ENCODE measurements at regions not wholly inside any gene's neighbourhood (a gene's known extent, or its start where the extent isn't known, plus 50 kb on each side); places are given as distances from the start of the nearest gene placed in this dataset.
"Not testable (repeated sequence)": the region's sequence is repeated elsewhere in the genome, so short reads cannot be mapped to it uniquely, and the experiment has no call there.

GRCh38 chr1:166657228-166657627, 182.0 kb upstream of the POGK start:
- H3K27ac Mint-ChIP-seq; H3K4me3 Mint-ChIP-seq; DNase-seq; H3K27me3 Mint-ChIP-seq; H3K36me3 Mint-ChIP-seq (ENCODE audit: low read depth); H3K4me1 Mint-ChIP-seq; H3K9me3 Mint-ChIP-seq; CTCF ChIA-PET; POLR2A ChIA-PET: not testable (repeated sequence)

GRCh38 chr1:166666790-166667189, 172.5 kb upstream of the POGK start:
- CTCF ChIA-PET; H3K9me3 Mint-ChIP-seq; H3K4me3 Mint-ChIP-seq; H3K4me1 Mint-ChIP-seq; H3K36me3 Mint-ChIP-seq (ENCODE audit: low read depth); DNase-seq; H3K27me3 Mint-ChIP-seq; H3K27ac Mint-ChIP-seq; POLR2A ChIA-PET: not testable (repeated sequence)

- H3K27ac Mint-ChIP-seq; H3K4me3 Mint-ChIP-seq; DNase-seq; POLR2A ChIA-PET; H3K27me3 Mint-ChIP-seq; H3K36me3 Mint-ChIP-seq (ENCODE audit: low read depth); H3K4me1 Mint-ChIP-seq; CTCF ChIA-PET; H3K9me3 Mint-ChIP-seq: not testable (repeated sequence)
Measured at GRCh38 chr1:166667600-166667999, 171.7 kb upstream of the POGK start.

- H3K9me3 Mint-ChIP-seq = no peaks in the 10 kb centered on the region
- no peaks in the 10 kb centered on the region for H3K36me3 Mint-ChIP-seq (ENCODE audit: low read depth)
- H3K27me3 Mint-ChIP-seq = no peaks in the 10 kb centered on the region
- ChIA-PET CTCF (no interaction called here), POLR2A (no interaction called here)
- DNase-seq = no peak
- peaks cover 7% of the 10 kb centered on the region for H3K4me1 Mint-ChIP-seq
- no peak overlapping the region for H3K27ac Mint-ChIP-seq
- H3K4me3 Mint-ChIP-seq = no peak overlapping the region
Measured at GRCh38 chr1:166671627-166672026, 167.6 kb upstream of the POGK start.

DNA sequence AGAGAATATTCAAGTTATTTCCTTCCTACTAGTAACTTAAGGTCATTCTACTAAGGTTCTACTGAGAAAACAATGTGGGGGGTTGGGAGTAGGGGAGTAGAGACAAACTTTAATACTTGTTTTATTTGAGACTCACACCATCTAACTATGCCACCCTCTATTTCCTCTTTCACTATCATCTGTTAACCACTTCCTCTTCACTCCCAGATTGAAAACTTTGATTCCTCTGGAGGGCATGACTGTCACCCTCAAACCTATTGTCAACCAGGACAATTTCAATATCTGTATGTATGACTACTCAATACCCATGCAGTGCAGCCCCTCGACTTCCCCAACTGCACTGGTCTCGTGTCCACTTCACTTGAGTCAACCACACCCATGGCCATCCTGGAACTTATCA, 165.6 kb upstream of the POGK start:
- Mint-ChIP-seq H3K27ac (no peak overlapping the region), H3K36me3 (ENCODE audit: low read depth) (no peaks in the 10 kb centered on the region), H3K27me3 (no peaks in the 10 kb centered on the region), H3K4me3 (no peak overlapping the region), H3K4me1 (peaks cover 7% of the 10 kb centered on the region), H3K9me3 (no peaks in the 10 kb centered on the region)
- CTCF ChIA-PET = no interaction called here
- POLR2A ChIA-PET = no interaction called here
- DNase-seq = no peak

DNA sequence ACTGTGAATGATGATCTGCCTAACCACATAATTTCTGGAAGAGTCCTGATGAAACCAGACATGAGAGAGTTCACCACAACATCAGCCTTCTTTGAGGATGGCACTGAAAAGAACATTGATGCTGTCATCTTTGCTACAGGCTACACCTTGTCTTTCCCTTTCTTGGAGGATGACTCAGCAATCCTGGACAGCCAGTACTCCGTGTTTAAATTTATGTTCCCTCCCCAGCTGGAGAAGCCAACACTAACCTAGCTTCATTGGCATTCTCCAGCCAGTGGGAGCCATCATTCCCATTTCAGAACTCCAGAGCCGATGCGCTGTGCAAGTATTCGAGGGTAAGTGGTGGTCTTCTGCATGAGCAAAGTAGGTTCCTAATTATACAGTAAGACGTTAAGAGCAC, 164.1 kb upstream of the POGK start:
- POLR2A ChIA-PET = no interaction called here
- CTCF ChIA-PET = no interaction called here

GRCh38 chr1:166676981-166677380, 162.3 kb upstream of the POGK start:
- Mint-ChIP-seq H3K4me1 (peaks cover 7% of the 10 kb centered on the region), H3K9me3 (no peaks in the 10 kb centered on the region), H3K27ac (no peak overlapping the region), H3K4me3 (no peak overlapping the region), H3K27me3 (no peaks in the 10 kb centered on the region), H3K36me3 (ENCODE audit: low read depth) (no peaks in the 10 kb centered on the region)
- POLR2A ChIA-PET = no interaction called here
- DNase-seq = no peak
- CTCF ChIA-PET = no interaction called here

More for the DNA sequence above, 164.1 kb upstream of the POGK start:
- H3K27me3 Mint-ChIP-seq = no peaks in the 10 kb centered on the region
- no peak overlapping the region for H3K4me3 Mint-ChIP-seq
- H3K27ac Mint-ChIP-seq = no peak overlapping the region
- peaks cover 7% of the 10 kb centered on the region for H3K4me1 Mint-ChIP-seq
- no peak for DNase-seq
- H3K9me3 Mint-ChIP-seq = no peaks in the 10 kb centered on the region
- no peaks in the 10 kb centered on the region for H3K36me3 Mint-ChIP-seq (ENCODE audit: low read depth)

DNA sequence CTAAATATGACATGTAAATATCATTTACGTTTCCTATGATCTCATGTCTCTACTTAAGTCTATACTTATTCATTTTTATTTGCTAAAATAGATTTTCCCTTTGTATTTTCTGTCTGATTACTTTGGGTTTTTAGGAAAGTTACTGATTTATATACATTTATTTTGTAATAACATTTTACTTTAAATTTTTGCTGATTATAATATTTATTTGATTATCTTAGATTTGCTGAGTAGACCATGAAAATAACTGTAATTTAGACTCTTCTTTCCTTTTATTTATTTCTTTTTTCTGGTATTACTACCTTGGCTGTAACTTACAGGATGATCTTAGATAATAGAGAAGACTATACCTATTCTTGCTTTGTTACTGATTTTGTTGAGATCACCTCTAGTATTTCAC, 159.9 kb upstream of the POGK start:
- Mint-ChIP-seq H3K4me3 (no peak overlapping the region), H3K27ac (no peak overlapping the region), H3K36me3 (ENCODE audit: low read depth) (no peaks in the 10 kb centered on the region), H3K9me3 (no peaks in the 10 kb centered on the region), H3K27me3 (no peaks in the 10 kb centered on the region), H3K4me1 (no peaks in the 10 kb centered on the region)
- ChIA-PET POLR2A (no interaction called here), CTCF (no interaction called here)
- DNase-seq = no peak

DNA sequence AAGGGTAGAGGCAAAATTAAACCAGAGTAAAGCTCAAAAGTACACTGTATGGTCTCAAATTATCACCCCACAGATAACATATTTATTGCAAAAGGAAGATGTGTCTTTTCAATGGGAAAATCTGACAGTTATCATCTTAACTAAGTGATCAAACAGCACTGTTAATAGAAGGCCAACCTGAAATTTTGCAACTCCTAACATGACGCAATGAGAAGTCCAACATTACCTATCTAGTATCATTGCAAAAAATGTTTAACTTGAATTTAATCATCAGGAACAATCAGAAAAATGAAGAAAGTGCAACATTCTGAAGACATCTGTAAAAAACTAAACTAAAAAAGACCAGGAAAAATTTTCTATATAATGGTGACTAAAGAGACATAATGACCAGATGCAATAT, 156.7 kb upstream of the POGK start:
- H3K9me3 Mint-ChIP-seq = peaks cover 1% of the 10 kb centered on the region
- no peak for DNase-seq
- H3K4me3 Mint-ChIP-seq = no peak overlapping the region
- no peaks in the 10 kb centered on the region for H3K36me3 Mint-ChIP-seq (ENCODE audit: low read depth)
- H3K27ac Mint-ChIP-seq = no peak overlapping the region
- POLR2A ChIA-PET = no interaction called here
- peaks cover under 1% of the 10 kb centered on the region for H3K27me3 Mint-ChIP-seq
- H3K4me1 Mint-ChIP-seq = no peaks in the 10 kb centered on the region
- CTCF ChIA-PET = no interaction called here

GRCh38 chr1:166684669-166685068, 154.6 kb upstream of the POGK start:
- H3K4me1 Mint-ChIP-seq; H3K27me3 Mint-ChIP-seq; CTCF ChIA-PET; H3K36me3 Mint-ChIP-seq (ENCODE audit: low read depth); H3K9me3 Mint-ChIP-seq; H3K27ac Mint-ChIP-seq; POLR2A ChIA-PET; H3K4me3 Mint-ChIP-seq; DNase-seq: not testable (repeated sequence)

GRCh38 chr1:166685200-166685599, 154.1 kb upstream of the POGK start:
- ChIA-PET POLR2A (no interaction called here), CTCF (no interaction called here)
- no peak overlapping the region for H3K27ac Mint-ChIP-seq
- no peaks in the 10 kb centered on the region for H3K4me1 Mint-ChIP-seq
- no peak overlapping the region for H3K4me3 Mint-ChIP-seq
- peaks cover 3% of the 10 kb centered on the region for H3K27me3 Mint-ChIP-seq
- peaks cover 1% of the 10 kb centered on the region for H3K9me3 Mint-ChIP-seq
- DNase-seq = no peak
- no peaks in the 10 kb centered on the region for H3K36me3 Mint-ChIP-seq (ENCODE audit: low read depth)

GRCh38 chr1:166685891-166686290, 153.4 kb upstream of the POGK start:
- CTCF ChIA-PET; H3K27ac Mint-ChIP-seq; H3K9me3 Mint-ChIP-seq; POLR2A ChIA-PET; H3K4me3 Mint-ChIP-seq; DNase-seq; H3K36me3 Mint-ChIP-seq (ENCODE audit: low read depth); H3K27me3 Mint-ChIP-seq; H3K4me1 Mint-ChIP-seq: not testable (repeated sequence)

DNA sequence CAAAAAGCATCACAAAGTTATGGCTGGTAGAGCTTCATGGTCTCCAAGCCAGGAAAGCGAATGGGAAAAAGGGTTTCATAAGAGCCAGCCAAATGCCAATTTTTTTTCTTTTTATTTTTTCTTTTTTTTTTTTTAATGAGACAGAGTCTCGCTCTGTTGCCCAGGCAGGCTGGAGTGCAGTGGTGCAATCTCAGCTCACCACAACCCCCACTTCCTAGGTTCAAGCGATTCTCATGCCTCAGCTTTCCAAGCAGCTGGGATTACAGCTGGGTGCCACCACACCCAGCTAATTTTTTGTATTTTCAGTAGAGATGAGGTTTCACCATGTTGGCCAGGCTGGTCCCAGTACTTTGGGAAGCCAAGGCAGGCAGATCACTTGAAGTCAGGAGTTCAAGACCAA, 148.7 kb upstream of the POGK start:
- POLR2A ChIA-PET; H3K4me3 Mint-ChIP-seq; CTCF ChIA-PET; H3K4me1 Mint-ChIP-seq; DNase-seq; H3K36me3 Mint-ChIP-seq (ENCODE audit: low read depth); H3K9me3 Mint-ChIP-seq; H3K27me3 Mint-ChIP-seq; H3K27ac Mint-ChIP-seq: not testable (repeated sequence)

DNA sequence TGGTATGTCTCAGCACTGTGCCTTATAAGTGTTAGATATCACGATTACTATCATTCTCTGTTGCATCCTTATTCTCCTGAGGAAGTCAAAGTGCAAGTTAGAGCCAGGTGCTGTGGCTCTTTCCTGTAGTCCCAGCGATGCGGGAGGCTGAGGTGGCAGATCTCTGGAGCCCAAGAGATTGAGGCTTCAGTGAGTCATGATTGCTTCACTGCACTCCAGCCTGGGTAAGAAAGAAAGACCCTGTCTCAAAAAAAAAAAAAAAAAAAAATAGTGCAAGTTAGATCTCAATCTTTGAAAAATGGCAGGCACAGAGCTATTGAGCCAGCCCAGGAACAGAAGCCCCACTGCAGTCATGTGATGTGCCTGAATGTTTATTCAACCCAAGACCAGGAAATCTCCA, 147.8 kb upstream of the POGK start:
- Mint-ChIP-seq H3K4me1 (no peaks in the 10 kb centered on the region), H3K27me3 (peaks cover 3% of the 10 kb centered on the region)

DNA sequence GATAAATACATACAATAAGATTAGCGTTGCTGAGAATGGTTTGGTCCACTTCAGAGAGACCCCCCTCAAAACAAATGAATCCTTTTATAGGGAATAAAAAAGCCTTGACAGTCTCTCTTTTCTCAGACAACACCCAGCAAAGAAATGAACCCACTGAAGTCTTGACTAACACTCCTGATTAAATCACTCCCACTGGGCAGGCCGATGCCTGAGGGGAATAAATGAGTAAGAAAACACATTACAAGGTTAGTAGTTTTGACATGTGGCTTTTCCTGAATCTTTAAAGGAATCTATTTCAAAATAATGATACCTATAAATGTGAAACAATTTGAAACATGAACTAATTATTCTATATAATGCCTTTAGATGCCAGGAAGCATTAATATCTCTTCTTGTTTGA, 146.9 kb upstream of the POGK start:
- Mint-ChIP-seq H3K36me3 (ENCODE audit: low read depth) (no peaks in the 10 kb centered on the region), H3K9me3 (no peaks in the 10 kb centered on the region), H3K27me3 (peaks cover 3% of the 10 kb centered on the region), H3K4me3 (no peak overlapping the region), H3K27ac (no peak overlapping the region), H3K4me1 (no peaks in the 10 kb centered on the region)
- POLR2A ChIA-PET = no interaction called here
- DNase-seq = no peak
- CTCF ChIA-PET = no interaction called here

More for the DNA sequence above, 147.8 kb upstream of the POGK start:
- H3K27ac Mint-ChIP-seq = no peak overlapping the region
- no peak overlapping the region for H3K4me3 Mint-ChIP-seq
- ChIA-PET POLR2A (no interaction called here), CTCF (no interaction called here)
- H3K9me3 Mint-ChIP-seq = no peaks in the 10 kb centered on the region
- H3K36me3 Mint-ChIP-seq (ENCODE audit: low read depth) = no peaks in the 10 kb centered on the region
- no peak for DNase-seq
